HG03354 (cell line): ENCODE measurements at regions not wholly inside any gene's neighbourhood (a gene's known extent, or its start where the extent isn't known, plus 50 kb on each side); places are given as distances from the start of the nearest gene placed in this dataset.
A peak's percentile ranks its signal among the peaks of the same experiment; 100 is the strongest.

Source experiments
- ATAC-seq: cut with Tn5 transposase; IDR thresholded peaks from one replicate; pipeline ENCODE4 v1.9.1; 2021; ENCODE audit warnings: mild to moderate bottlenecking; ENCODE audit not compliant: unreplicated experiment, poor library complexity, severe bottlenecking

GRCh38 chr10:43970717-43971116 lies 322.0 kb upstream of the ZNF32 start:
- ATAC-seq = no peak

GRCh38 chr10:43970018-43970698 lies 321.5 kb upstream of the ZNF32 start:
- ATAC-seq = no peak

- ATAC-seq = no peak
These were observed 320.8 kb upstream of the ZNF32 start for GRCh38 chr10:43969506-43969905.

- ATAC-seq = no peak
These were observed 320.3 kb upstream of the ZNF32 start for GRCh38 chr10:43968961-43969360.

- ATAC-seq = no peak
These were observed 319.4 kb upstream of the ZNF32 start for GRCh38 chr10:43968076-43968475.

GRCh38 chr10:43966571-43966965 lies 317.9 kb upstream of the ZNF32 start:
- no peak for ATAC-seq

GRCh38 chr10:43965918-43966570 lies 317.4 kb upstream of the ZNF32 start:
- ATAC-seq = no peak

GRCh38 chr10:43965033-43965917 lies 316.6 kb upstream of the ZNF32 start:
- peak; percentile 46 for ATAC-seq

GRCh38 chr10:43964486-43964885 lies 315.8 kb upstream of the ZNF32 start:
- ATAC-seq = no peak

- ATAC-seq = no peak
These were observed 315.2 kb upstream of the ZNF32 start for GRCh38 chr10:43963793-43964425.

GRCh38 chr10:43963379-43963778 lies 314.7 kb upstream of the ZNF32 start:
- ATAC-seq = no peak

- ATAC-seq = no peak
These were observed 313.9 kb upstream of the ZNF32 start for GRCh38 chr10:43962346-43963191.

- no peak for ATAC-seq
These were observed 313.1 kb upstream of the ZNF32 start for GRCh38 chr10:43961523-43962345.

- no peak for ATAC-seq
These were observed 312.3 kb upstream of the ZNF32 start for GRCh38 chr10:43960981-43961380.

- ATAC-seq = no peak
These were observed 311.8 kb upstream of the ZNF32 start for GRCh38 chr10:43960477-43960876.

GRCh38 chr10:43960135-43960415 lies 311.4 kb upstream of the ZNF32 start:
- no peak for ATAC-seq

GRCh38 chr10:43959364-43960134 lies 310.9 kb upstream of the ZNF32 start:
- no peak for ATAC-seq

GRCh38 chr10:43958964-43959363 lies 310.3 kb upstream of the ZNF32 start:
- ATAC-seq = no peak
